Upper lobe of left lung (tissue), 6 donors: ENCODE measurements at regions not wholly inside any gene's neighbourhood (a gene's known extent, or its start where the extent isn't known, plus 50 kb on each side); places are given as distances from the start of the nearest gene placed in this dataset.
A peak's percentile ranks its signal among the peaks of the same experiment; 100 is the strongest.
"Not testable (repeated sequence)": the region's sequence is repeated elsewhere in the genome, so short reads cannot be mapped to it uniquely, and the experiment has no call there.

Experiments used
- ATAC-seq, 2 donors: fragments of 200-7000 bp; cut with Tn5 transposase; one replicate each; pipeline ENCODE4 v1.9.1; 2022; ENCODE audit warnings: mild to moderate bottlenecking in 2 of 2, moderate library complexity in 2 of 2; ENCODE audit not compliant: low FRiP score in 2 of 2
- DNase-seq, 2 donors: peaks; one replicate each; pipeline ENCODE4 v3.0.0-alpha.2; 2019 to 2020
- H3K27ac ChIP-seq, 4 donors: fragments of 200-600 bp; sonication (generic); one replicate each; pipeline ENCODE4 v1.5.1; 2016 to 2019
- H3K27me3 ChIP-seq, 4 donors: fragments of 200-600 bp; sonication (generic); one replicate each; pipeline ENCODE4 v1.5.1; 2017 to 2019
- H3K36me3 ChIP-seq, 4 donors: fragments of 200-600 bp; sonication (generic); one replicate each; pipeline ENCODE4 v1.5.1; 2016 to 2019
- H3K4me1 ChIP-seq, 4 donors: fragments of 200-600 bp; sonication (generic); one replicate each; pipeline ENCODE4 v1.5.1; 2018 to 2019
- H3K4me3 ChIP-seq, 4 donors: fragments of 200-600 bp; sonication (generic); one replicate each; pipeline ENCODE4 v1.5.1; 2017 to 2019; ENCODE audit warnings: mild to moderate bottlenecking in 2 of 4, moderate library complexity in 1 of 4
- H3K9me3 ChIP-seq, 4 donors: fragments of 200-600 bp; sonication (generic); one replicate each; pipeline ENCODE4 v1.5.1; 2018 to 2019
- CTCF ChIP-seq, 6 experiments: fragments of 450-650 bp in 4 of 6; fragments of 200-600 bp in 2 of 6; sonication (generic) in 2 of 6; IDR thresholded peaks; one replicate each; pipeline ENCODE4 v1.5.1; 2016 to 2019; ENCODE audit warnings: antibody characterized with exemption in 6 of 6
- EP300 ChIP-seq, 4 donors: sonication (generic); formaldehyde crosslinking; IDR thresholded peaks; one replicate each; pipeline ENCODE4 v1.5.1; 2017; ENCODE audit warnings: antibody characterized with exemption in 4 of 4, control low read depth in 2 of 4
- POLR2A ChIP-seq, 4 donors: fragments of 450-650 bp; IDR thresholded peaks; one replicate each; pipeline ENCODE4 v1.5.1; 2016 to 2017; ENCODE audit warnings: antibody characterized with exemption in 4 of 4, mild to moderate bottlenecking in 2 of 4
- POLR2AphosphoS5 ChIP-seq, 2 donors: sonication (generic); formaldehyde crosslinking; IDR thresholded peaks; one replicate each; pipeline ENCODE4 v1.5.1; 2017; ENCODE audit warnings: antibody characterized with exemption in 2 of 2
- WGBS, 2 donors: methylation state at CpG; one replicate each; pipeline ENCODE4 v1.1.5; 2017 to 2018; 5-methylcytosine and 5-hydroxymethylcytosine counted together
- donor health status: DM: no; HTN: no; CAD: no; lungs with moderate emphysema.
- donor health status: DM: no; HTN: yes; CAD: no; lungs with severe emphysema.

GRCh38 chr2:238527565-238527964 is 100.8 kb downstream of the ASB1 start:
- DNase-seq, result no peak
- Histone ChIP-seq H3K27me3 (no peaks in the 10 kb centered on the region), H3K9me3 (peaks cover 0 to 14% (median 11%) of the 10 kb centered on the region in 4 donors), H3K27ac (no peak overlapping the region), H3K4me1 (peaks cover 0 to 7% (median 0%) of the 10 kb centered on the region in 4 donors), H3K4me3 (no peak overlapping the region), H3K36me3 (no peaks in the 10 kb centered on the region)
- 73 to 74% methylated on average over 3 of the region's 3 CpGs for WGBS, 2 donors
- ATAC-seq, result no peak
- TF ChIP-seq EP300 (IDR thresholded peaks at IDR 0.05), result no peak
- no peak for TF ChIP-seq POLR2A (IDR thresholded peaks at IDR 0.05)
- no peak for TF ChIP-seq POLR2AphosphoS5 (IDR thresholded peaks at IDR 0.05)

GRCh38 chr2:238528953-238529781 is 102.4 kb downstream of the ASB1 start:
- H3K27ac ChIP-seq, result no peak overlapping the region
- no peaks in the 10 kb centered on the region for H3K36me3 ChIP-seq
- WGBS, 2 donors, result 66 to 69% methylated on average over 10 of the region's 10 CpGs
- no peaks in the 10 kb centered on the region for H3K27me3 ChIP-seq
- peaks cover 0 to 3% (median 0%) of the 10 kb centered on the region in 4 donors for H3K4me1 ChIP-seq
- H3K9me3 ChIP-seq, result peaks cover 0 to 14% (median 11%) of the 10 kb centered on the region in 4 donors
- no peak overlapping the region for H3K4me3 ChIP-seq
- ATAC-seq, result peak; percentile 11 to 38
- DNase-seq, result peak in 1 of 2 donors; percentile 70
- TF ChIP-seq POLR2A (IDR thresholded peaks at IDR 0.05) (no peak), POLR2AphosphoS5 (IDR thresholded peaks at IDR 0.05) (no peak), CTCF (IDR thresholded peaks at IDR 0.05) (no peak), EP300 (IDR thresholded peaks at IDR 0.05) (no peak)

GRCh38 chr2:238531017-238531645 is 104.4 kb downstream of the ASB1 start:
- peaks cover 0 to 14% (median 11%) of the 10 kb centered on the region in 4 donors for H3K9me3 ChIP-seq
- ATAC-seq, H3K27ac ChIP-seq, H3K27me3 ChIP-seq, DNase-seq, H3K4me3 ChIP-seq, H3K36me3 ChIP-seq, H3K4me1 ChIP-seq: not testable (repeated sequence)
- WGBS, 2 donors, result 80 to 84% methylated on average over 4 of the region's 4 CpGs

GRCh38 chr2:238543732-238544131 is 117.0 kb downstream of the ASB1 start:
- WGBS, 2 donors, result 77% methylated on average over 3 of the region's 3 CpGs; no CpG with 5 or more reads in 1 of the 2 donors
- not testable (repeated sequence) for H3K4me3 ChIP-seq

GRCh38 chr2:238548902-238549462 is 122.3 kb downstream of the ASB1 start:
- ATAC-seq (no peak), DNase-seq (no peak)
- Histone ChIP-seq H3K4me1 (no peaks in the 10 kb centered on the region), H3K36me3 (no peaks in the 10 kb centered on the region), H3K4me3 (no peak overlapping the region), H3K9me3 (peaks cover 0 to 17% (median 4%) of the 10 kb centered on the region in 4 donors), H3K27ac (no peak overlapping the region), H3K27me3 (no peaks in the 10 kb centered on the region)
- WGBS, 2 donors, result 70 to 89% methylated on average over 2 to 5 of the region's 5 CpGs
- TF ChIP-seq EP300 (IDR thresholded peaks at IDR 0.05) (no peak), POLR2A (IDR thresholded peaks at IDR 0.05) (no peak)

More at GRCh38 chr2:238543732-238544131, 117.0 kb downstream of the ASB1 start:
- ATAC-seq, H3K9me3 ChIP-seq, DNase-seq, H3K36me3 ChIP-seq, H3K4me1 ChIP-seq, H3K27me3 ChIP-seq, H3K27ac ChIP-seq: not testable (repeated sequence)

GRCh38 chr2:238549866-238550265 is 123.1 kb downstream of the ASB1 start:
- WGBS, 2 donors, result 82 to 91% methylated on average over 2 of the region's 2 CpGs

More at GRCh38 chr2:238549866-238550265, 123.1 kb downstream of the ASB1 start:
- no peak for ATAC-seq
- Histone ChIP-seq H3K27ac (no peak overlapping the region), H3K4me1 (peaks cover 0 to 4% (median 0%) of the 10 kb centered on the region in 4 donors), H3K36me3 (no peaks in the 10 kb centered on the region), H3K4me3 (no peak overlapping the region), H3K27me3 (no peaks in the 10 kb centered on the region), H3K9me3 (peaks cover 0 to 17% (median 4%) of the 10 kb centered on the region in 4 donors)
- TF ChIP-seq EP300 (IDR thresholded peaks at IDR 0.05) (no peak), POLR2A (IDR thresholded peaks at IDR 0.05) (no peak), CTCF (IDR thresholded peaks at IDR 0.05) (no peak), POLR2AphosphoS5 (IDR thresholded peaks at IDR 0.05) (no peak)
- no peak for DNase-seq
